ENCODE measurements at regions not wholly inside any gene's neighbourhood (a gene's known extent, or its start where the extent isn't known, plus 50 kb on each side); places are given as distances from the start of the nearest gene placed in this dataset.

DNA sequence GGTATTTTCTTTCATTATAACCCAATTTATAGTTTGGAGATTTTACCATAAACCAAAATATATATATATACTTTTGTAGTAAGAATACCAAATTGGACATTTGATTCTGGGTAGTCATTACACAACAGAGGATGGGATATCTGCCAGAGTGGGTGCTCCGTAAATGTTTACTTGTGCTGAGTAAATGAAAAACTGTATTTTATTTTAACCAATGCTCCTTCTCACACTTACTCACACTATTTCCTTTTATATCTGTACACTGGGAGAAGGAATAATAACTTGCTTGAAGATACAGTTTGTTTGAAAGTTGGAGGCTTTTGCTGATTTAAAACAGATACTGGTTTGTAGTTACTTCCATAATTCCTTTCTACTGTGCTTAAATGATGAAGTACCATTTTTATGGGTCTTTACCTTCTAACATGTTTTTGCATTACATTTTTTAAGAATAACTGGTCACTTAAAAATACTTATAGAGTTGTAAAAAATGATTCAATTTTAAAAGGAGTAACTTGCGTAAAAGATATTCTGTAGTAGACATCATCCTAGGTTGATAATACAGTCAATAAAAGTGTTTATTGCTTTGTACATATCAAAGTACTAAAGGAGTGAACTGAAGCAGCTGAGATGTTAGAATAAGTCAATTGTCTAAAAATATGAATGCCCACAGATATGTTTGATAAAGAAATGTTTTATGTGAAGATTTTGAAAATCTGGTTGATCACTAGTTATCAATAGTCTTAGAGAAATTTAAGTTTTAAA is 411.7 kb downstream of the UTRN start:
- Histone ChIP-seq H3K27ac (peak overlapping the region in 1 of 4 donors; percentile 10), H3K36me3 (replicated peaks in 1 of 2; ENCODE audit: insufficient read depth in 1 of 2, low read depth in 2 of 2) (no peaks in the 10 kb centered on the region), H3K4me3 (no peak overlapping the region), H3K4me1 (peaks cover 17% of the 10 kb centered on the region), H3K9me3 (no peaks in the 10 kb centered on the region), H3K27me3 (no peaks in the 10 kb centered on the region)
- DNase-seq (peak in 3 of 4 donors; percentile 35 to 57 (median 45)), ATAC-seq (peak; percentile 56)
- no peak for TF ChIP-seq POLR2A (IDR thresholded peaks at IDR 0.05)
- TF ChIP-seq, protein P1, sequence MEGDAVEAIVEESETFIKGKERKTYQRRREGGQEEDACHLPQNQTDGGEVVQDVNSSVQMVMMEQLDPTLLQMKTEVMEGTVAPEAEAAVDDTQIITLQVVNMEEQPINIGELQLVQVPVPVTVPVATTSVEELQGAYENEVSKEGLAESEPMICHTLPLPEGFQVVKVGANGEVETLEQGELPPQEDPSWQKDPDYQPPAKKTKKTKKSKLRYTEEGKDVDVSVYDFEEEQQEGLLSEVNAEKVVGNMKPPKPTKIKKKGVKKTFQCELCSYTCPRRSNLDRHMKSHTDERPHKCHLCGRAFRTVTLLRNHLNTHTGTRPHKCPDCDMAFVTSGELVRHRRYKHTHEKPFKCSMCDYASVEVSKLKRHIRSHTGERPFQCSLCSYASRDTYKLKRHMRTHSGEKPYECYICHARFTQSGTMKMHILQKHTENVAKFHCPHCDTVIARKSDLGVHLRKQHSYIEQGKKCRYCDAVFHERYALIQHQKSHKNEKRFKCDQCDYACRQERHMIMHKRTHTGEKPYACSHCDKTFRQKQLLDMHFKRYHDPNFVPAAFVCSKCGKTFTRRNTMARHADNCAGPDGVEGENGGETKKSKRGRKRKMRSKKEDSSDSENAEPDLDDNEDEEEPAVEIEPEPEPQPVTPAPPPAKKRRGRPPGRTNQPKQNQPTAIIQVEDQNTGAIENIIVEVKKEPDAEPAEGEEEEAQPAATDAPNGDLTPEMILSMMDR (IDR thresholded peaks at IDR 0.05), result no peak
- intact Hi-C loops (cut with DNase I), result no loop called here
- WGBS, 2 donors, result 30 to 40% methylated on average over 2 of the region's 2 CpGs

DNA sequence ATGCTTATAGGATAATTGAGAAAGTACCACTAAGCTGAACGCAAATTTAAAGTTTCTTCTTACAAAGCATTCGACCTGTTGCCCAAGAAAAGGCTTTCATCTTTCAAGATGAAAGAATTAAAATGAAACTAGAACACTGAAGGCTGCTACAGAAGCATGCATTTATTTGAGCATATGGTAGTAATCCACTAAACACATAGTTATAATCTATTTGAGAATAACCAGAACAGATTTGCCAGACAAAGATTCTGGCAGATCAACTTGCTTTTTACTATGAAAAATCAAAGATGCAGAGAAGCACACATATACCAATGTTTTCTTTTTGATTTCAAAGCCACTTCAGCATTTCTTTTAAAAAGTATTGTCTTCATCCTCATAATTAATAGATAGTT is 412.2 kb downstream of the UTRN start:
- TF ChIP-seq POLR2A (IDR thresholded peaks at IDR 0.05), result no peak
- TF ChIP-seq, protein P1 (IDR thresholded peaks at IDR 0.05), result no peak
- no peak for ATAC-seq
- peaks cover 0 to 2% of the 10 kb centered on the region in 2 donors for H3K36me3 ChIP-seq (replicated peaks in 1 of 2; ENCODE audit: insufficient read depth in 1 of 2, low read depth in 2 of 2)
- H3K4me1 ChIP-seq, result peaks cover 17% of the 10 kb centered on the region
- DNase-seq, result no peak
- intact Hi-C loops (cut with DNase I), result no loop called here
- H3K4me3 ChIP-seq, result no peak overlapping the region
- WGBS, 2 donors, result 66 to 75% methylated on average over 2 of the region's 2 CpGs
- no peaks in the 10 kb centered on the region for H3K27me3 ChIP-seq
- no peaks in the 10 kb centered on the region for H3K9me3 ChIP-seq
- H3K27ac ChIP-seq, result no peak overlapping the region

DNA sequence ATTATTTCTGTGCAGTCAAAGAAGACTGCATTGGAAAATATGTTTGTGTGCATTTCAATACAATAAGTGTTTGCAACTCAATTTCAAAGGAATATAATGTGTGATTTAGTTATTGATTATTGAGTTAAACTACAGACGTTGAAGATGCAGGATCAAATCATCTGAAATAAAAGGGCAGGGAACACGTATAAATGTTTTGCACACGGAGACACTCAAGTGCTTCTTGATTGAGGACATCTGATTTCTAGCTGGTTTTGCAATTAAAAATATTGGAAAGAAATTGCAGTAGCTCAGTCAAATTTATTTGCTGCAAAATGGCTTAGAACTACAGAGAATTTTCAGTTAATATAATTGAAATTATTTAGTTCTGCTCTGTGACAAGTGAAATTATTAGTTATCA is 412.7 kb downstream of the UTRN start:
- DNase-seq, result no peak
- Histone ChIP-seq H3K27ac (no peak overlapping the region), H3K4me1 (peaks cover 17% of the 10 kb centered on the region), H3K9me3 (no peaks in the 10 kb centered on the region), H3K27me3 (no peaks in the 10 kb centered on the region), H3K36me3 (replicated peaks in 1 of 2; ENCODE audit: insufficient read depth in 1 of 2, low read depth in 2 of 2) (peaks cover 0 to 2% of the 10 kb centered on the region in 2 donors), H3K4me3 (no peak overlapping the region)
- intact Hi-C loops (cut with DNase I), result no loop called here
- WGBS, 2 donors, result 61 to 65% methylated on average over 3 of the region's 3 CpGs
- no peak for TF ChIP-seq POLR2A (IDR thresholded peaks at IDR 0.05)
- TF ChIP-seq, protein P1 (IDR thresholded peaks at IDR 0.05), result no peak
- ATAC-seq, result no peak

GRCh38 chr6:144702781-144703180 is 417.6 kb downstream of the UTRN start:
- no peaks in the 10 kb centered on the region for H3K4me1 ChIP-seq
- intact Hi-C loops (cut with DNase I), result no loop called here
- ATAC-seq, result no peak
- H3K9me3 ChIP-seq, result no peaks in the 10 kb centered on the region
- no peak overlapping the region for H3K27ac ChIP-seq
- H3K36me3 ChIP-seq (replicated peaks in 1 of 2; ENCODE audit: insufficient read depth in 1 of 2, low read depth in 2 of 2), result peaks cover 0 to 4% of the 10 kb centered on the region in 2 donors
- TF ChIP-seq, protein P1 (IDR thresholded peaks at IDR 0.05), result no peak
- no peak for TF ChIP-seq POLR2A (IDR thresholded peaks at IDR 0.05)
- no peak overlapping the region for H3K4me3 ChIP-seq
- H3K27me3 ChIP-seq, result no peaks in the 10 kb centered on the region
- DNase-seq, result no peak
- WGBS, 2 donors, result 91 to 93% methylated on average over 1 of the region's 1 CpG

DNA sequence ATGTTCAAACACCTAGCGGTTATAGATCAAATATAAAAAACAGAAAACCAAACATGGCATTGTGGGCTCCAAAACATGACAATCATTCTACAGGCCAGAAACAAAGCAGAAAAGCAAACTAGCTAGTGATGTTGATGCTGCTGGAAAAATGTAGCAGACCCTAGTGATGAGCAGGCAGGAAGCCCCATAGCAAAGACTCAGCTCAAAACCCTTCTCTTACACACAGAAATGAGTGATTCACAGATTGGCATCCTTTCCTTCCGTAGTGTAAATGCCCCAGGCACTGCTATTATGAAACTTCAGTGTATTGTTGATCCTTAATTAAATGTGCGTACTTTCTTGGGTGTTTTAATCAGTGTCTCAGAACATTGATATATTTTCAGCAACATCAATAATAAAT is 425.1 kb downstream of the UTRN start:
- H3K27me3 ChIP-seq, result no peaks in the 10 kb centered on the region
- intact Hi-C loops (cut with DNase I), result no loop called here
- H3K4me3 ChIP-seq, result no peak overlapping the region
- no peaks in the 10 kb centered on the region for H3K9me3 ChIP-seq
- 95 to 100% methylated on average over 3 of the region's 3 CpGs for WGBS, 2 donors
- no peaks in the 10 kb centered on the region for H3K4me1 ChIP-seq
- H3K36me3 ChIP-seq (replicated peaks in 1 of 2; ENCODE audit: insufficient read depth in 1 of 2, low read depth in 2 of 2), result peaks cover 0 to 2% of the 10 kb centered on the region in 2 donors
- TF ChIP-seq, protein P1 (IDR thresholded peaks at IDR 0.05), result no peak
- TF ChIP-seq POLR2A (IDR thresholded peaks at IDR 0.05), result no peak
- DNase-seq (no peak), ATAC-seq (no peak)
- H3K27ac ChIP-seq, result no peak overlapping the region
